Nephron progenitor cell (in vitro differentiated cells): ENCODE measurements at regions not wholly inside any gene's neighbourhood (a gene's known extent, or its start where the extent isn't known, plus 50 kb on each side); places are given as distances from the start of the nearest gene placed in this dataset.
"Not testable (repeated sequence)": the region's sequence is repeated elsewhere in the genome, so short reads cannot be mapped to it uniquely, and the experiment has no call there.

Experiments
- DNase-seq: peaks from one replicate; pipeline ENCODE4 v3.0.0; 2021
- H3K27ac Mint-ChIP-seq: 2 replicates; pipeline ENCODE4 v1.8.0; 2021; ENCODE audit warnings: mild to moderate bottlenecking, moderate library complexity, mixed read lengths
- H3K27me3 Mint-ChIP-seq: 2 replicates; pipeline ENCODE4 v1.8.0; 2021; ENCODE audit warnings: mild to moderate bottlenecking, low read depth, mixed read lengths; ENCODE audit not compliant: poor library complexity
- H3K36me3 Mint-ChIP-seq: 2 replicates; pipeline ENCODE4 v1.8.0; 2021; ENCODE audit warnings: low read depth, mixed read lengths
- H3K4me1 Mint-ChIP-seq: 2 replicates; pipeline ENCODE4 v1.8.0; 2021; ENCODE audit warnings: mixed read lengths
- H3K4me3 Mint-ChIP-seq: 2 replicates; pipeline ENCODE4 v1.8.0; 2021; ENCODE audit warnings: mild to moderate bottlenecking, moderate library complexity, mixed read lengths
- H3K9me3 Mint-ChIP-seq: 2 replicates; pipeline ENCODE4 v1.8.0; 2021; ENCODE audit warnings: mild to moderate bottlenecking, moderate library complexity, mixed read lengths
- TF ChIP-seq, protein P1 (sequence below): fragments of 200-600 bp; sonication (generic); IDR thresholded peaks from 2 replicates; pipeline ENCODE4 v1.5.0; 2021; ENCODE audit warnings: antibody characterized with exemption

DNA sequence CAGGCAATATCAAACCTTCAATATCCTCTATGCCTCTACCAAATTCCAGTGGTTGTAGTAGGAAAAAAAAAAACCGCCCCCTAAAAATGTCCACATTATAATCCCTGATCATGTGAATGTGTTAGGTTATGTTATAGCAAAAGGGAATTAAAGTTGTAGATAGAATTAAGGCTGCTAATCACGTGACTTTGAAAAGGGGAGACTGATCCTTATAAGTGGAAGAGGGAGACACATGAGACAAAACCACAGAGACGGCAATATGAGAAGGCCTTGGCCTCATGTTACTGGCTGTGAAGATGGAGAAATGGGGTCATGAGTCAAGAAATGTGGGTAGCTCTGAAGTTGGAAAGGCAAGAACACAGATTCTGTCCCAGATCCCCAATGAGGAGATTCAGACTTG, 1711.3 kb downstream of the KHDRBS2 start:
- H3K36me3 Mint-ChIP-seq, H3K4me1 Mint-ChIP-seq, DNase-seq, H3K27ac Mint-ChIP-seq, H3K27me3 Mint-ChIP-seq, H3K4me3 Mint-ChIP-seq: not testable (repeated sequence)
- H3K9me3 Mint-ChIP-seq = peaks cover 31% of the 10 kb centered on the region

DNA sequence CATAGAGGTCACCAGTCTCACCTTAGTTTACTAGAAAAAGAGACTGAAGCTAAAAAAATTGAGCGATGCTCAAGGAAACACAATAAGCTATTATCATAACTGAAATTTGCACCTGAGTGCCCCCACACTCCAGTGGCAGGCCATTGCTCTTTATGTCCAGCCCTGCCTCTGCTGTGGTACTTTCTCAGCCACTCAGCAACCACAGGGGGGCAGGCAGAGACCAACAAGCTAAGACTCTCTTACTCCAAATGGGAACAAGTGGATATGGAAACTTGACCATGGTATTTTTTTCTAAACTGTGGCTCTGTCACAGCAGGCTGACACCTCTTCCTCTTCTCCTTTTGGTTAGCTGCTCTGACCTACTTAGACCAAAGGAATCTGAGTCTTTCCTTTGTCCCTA, 1713.4 kb downstream of the KHDRBS2 start:
- H3K36me3 Mint-ChIP-seq, H3K27ac Mint-ChIP-seq, H3K27me3 Mint-ChIP-seq, H3K4me1 Mint-ChIP-seq, H3K4me3 Mint-ChIP-seq: not testable (repeated sequence)
- DNase-seq = peak; percentile 21
- H3K9me3 Mint-ChIP-seq = peaks cover 30% of the 10 kb centered on the region
- TF ChIP-seq, protein P1, sequence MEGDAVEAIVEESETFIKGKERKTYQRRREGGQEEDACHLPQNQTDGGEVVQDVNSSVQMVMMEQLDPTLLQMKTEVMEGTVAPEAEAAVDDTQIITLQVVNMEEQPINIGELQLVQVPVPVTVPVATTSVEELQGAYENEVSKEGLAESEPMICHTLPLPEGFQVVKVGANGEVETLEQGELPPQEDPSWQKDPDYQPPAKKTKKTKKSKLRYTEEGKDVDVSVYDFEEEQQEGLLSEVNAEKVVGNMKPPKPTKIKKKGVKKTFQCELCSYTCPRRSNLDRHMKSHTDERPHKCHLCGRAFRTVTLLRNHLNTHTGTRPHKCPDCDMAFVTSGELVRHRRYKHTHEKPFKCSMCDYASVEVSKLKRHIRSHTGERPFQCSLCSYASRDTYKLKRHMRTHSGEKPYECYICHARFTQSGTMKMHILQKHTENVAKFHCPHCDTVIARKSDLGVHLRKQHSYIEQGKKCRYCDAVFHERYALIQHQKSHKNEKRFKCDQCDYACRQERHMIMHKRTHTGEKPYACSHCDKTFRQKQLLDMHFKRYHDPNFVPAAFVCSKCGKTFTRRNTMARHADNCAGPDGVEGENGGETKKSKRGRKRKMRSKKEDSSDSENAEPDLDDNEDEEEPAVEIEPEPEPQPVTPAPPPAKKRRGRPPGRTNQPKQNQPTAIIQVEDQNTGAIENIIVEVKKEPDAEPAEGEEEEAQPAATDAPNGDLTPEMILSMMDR = peak; percentile 20

DNA sequence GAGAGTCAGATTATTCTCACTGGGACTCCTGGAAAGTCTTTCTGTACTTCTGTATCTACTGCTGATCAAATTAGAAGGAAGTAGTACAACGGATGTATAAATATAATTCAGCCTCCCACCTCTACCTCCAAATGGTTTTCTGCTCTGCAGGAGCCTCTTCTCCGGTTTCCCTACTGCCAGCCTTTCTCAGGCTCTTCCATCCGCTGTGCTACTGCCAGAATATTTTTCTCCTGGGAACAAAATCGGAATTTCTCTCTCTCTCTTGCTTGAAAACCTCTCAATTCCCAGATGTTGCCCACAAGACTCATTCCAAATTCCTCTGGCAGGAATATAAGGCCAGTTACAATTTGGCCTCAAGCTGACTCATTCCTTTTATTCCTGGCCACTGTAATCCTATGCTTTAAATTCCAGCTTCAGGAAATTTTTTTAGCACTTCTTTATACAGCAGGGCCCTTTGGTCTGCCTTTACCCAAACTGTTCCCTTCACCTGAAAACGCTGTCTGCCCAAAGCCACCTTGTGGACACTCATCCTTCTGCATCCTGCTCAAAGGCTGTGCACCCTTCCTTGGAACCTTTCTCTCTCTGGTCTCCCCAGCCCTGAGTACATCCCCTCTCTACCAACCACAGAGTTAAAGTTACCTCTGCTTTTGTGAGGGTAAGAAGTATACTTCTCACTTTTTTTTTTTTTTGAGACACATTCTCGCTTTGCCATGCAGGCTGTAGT, 1714.6 kb downstream of the KHDRBS2 start:
- H3K4me3 Mint-ChIP-seq, H3K4me1 Mint-ChIP-seq, H3K36me3 Mint-ChIP-seq, H3K27me3 Mint-ChIP-seq, DNase-seq, H3K27ac Mint-ChIP-seq: not testable (repeated sequence)
- H3K9me3 Mint-ChIP-seq = peaks cover 20% of the 10 kb centered on the region

DNA sequence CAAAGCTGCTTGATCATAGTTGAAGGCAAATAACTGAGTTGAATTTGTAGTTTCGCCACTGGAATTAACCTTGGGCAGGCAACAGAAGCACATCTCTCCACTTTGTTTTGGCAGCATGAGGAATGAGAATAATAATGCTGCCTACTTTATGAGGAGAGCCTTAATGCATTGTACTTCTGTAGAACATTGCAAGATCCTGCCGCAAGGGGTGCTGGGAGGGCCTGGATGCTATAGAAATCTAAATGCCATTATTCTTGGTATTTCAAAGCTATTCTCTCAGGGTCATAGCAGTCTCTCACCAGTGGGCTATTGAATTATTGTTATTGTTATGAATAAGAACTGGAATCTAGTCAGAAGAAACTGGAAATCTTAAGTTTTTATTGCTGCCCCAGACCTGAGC, 1715.4 kb downstream of the KHDRBS2 start:
- not testable (repeated sequence) for H3K27ac Mint-ChIP-seq, H3K36me3 Mint-ChIP-seq, DNase-seq, H3K4me3 Mint-ChIP-seq, H3K4me1 Mint-ChIP-seq
- Mint-ChIP-seq H3K27me3 (peaks cover 10% of the 10 kb centered on the region), H3K9me3 (peaks cover 12% of the 10 kb centered on the region)

DNA sequence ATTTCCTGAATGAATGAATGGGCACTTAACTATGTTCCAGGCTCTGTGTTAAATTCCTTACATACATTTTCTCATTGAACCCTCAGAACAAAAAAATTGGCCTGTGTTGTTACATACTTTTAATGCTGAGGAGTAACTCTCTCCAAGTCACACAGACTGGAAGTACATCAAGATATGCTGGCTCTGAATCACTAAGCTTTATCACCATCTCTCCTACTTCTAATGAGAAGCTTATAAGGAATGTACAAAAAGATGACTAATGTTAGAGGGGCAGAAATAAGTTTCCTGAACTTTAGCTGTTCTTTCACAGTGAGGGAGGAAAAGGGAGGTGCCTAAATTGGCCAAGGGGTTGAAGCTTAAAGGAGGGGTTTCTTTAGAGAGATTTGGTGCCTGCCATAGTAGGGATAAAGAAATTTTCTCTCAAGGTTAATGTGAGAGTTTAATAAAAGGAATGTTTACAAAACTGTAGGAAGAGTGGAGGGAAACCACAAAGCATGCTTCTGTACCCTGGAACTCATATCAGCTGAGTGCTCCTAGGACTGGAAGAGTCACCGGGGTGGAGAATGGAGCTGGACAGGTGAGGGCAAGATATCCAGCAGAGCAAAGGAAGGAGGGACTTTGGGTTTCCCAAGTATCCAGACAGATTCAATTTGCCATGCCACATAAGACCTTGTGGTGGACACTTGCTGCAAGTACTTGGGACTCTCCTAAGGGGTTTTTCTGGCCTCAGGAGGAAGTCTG, 1718.4 kb downstream of the KHDRBS2 start:
- H3K9me3 Mint-ChIP-seq, H3K4me3 Mint-ChIP-seq, H3K36me3 Mint-ChIP-seq, H3K27ac Mint-ChIP-seq, H3K4me1 Mint-ChIP-seq, DNase-seq: not testable (repeated sequence)
- H3K27me3 Mint-ChIP-seq = peaks cover 13% of the 10 kb centered on the region

DNA sequence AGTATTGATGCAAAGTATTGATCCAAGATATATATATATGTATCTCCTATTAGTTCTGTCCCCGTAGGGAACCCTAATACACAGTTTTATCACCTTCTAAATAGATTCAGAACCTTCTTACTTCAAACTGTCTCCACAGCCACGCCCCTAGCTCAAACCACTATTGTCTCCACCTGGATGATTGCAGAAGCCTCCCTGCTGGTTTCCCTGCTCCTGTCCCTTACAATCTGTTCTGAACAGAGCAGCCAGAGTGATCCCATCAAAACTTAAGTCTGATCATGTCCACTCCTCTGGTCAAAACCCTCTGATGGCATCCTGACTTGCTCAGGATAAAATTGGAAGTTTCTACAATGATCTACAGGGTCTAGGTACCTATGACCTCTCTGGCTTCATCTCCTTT, 1719.6 kb downstream of the KHDRBS2 start:
- not testable (repeated sequence) for H3K36me3 Mint-ChIP-seq

DNA sequence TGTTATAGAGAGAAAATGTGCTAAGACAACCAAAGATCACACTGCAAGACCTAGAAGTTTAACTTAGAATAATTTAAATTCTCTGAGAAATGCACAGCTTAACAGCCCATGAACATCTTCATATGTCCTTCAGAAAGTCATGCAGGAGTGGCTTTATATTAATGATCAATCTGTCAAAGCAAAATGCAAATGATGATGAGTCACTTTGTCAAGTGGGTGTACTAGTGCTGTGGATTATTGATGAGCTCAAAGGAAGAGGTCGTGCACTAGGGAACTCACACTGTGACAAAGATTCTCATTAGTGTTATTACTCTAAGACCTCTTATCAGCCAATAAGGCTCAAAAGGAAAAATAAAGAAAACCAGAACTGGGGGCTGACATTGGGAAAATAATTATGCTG, 1726.3 kb downstream of the KHDRBS2 start:
- not testable (repeated sequence) for H3K4me1 Mint-ChIP-seq, H3K9me3 Mint-ChIP-seq, H3K4me3 Mint-ChIP-seq, H3K27me3 Mint-ChIP-seq, H3K27ac Mint-ChIP-seq, H3K36me3 Mint-ChIP-seq, DNase-seq

More for the DNA sequence above, 1719.6 kb downstream of the KHDRBS2 start:
- H3K9me3 Mint-ChIP-seq, DNase-seq, H3K4me3 Mint-ChIP-seq, H3K4me1 Mint-ChIP-seq, H3K27ac Mint-ChIP-seq, H3K27me3 Mint-ChIP-seq: not testable (repeated sequence)

DNA sequence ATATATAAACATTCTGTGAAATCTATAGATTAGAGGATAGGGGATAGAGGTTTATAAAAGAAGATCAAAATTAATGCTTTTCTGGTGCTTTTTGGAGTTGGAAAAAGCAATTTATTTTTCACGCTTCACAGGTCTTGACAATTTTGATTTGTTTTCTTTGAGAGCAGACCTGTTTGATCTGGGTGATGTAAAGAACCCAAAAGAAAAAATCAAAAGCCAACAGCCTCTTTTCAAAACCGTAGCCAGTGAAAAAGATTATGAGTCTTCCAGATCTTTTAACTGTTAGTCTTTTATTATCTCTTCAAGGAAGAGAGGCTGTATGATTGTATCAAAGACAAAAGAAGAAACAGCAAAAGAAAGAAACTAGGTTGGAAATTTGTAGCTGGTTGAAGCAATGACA, 1738.7 kb downstream of the KHDRBS2 start:
- not testable (repeated sequence) for H3K27me3 Mint-ChIP-seq, H3K9me3 Mint-ChIP-seq, H3K27ac Mint-ChIP-seq, DNase-seq, H3K36me3 Mint-ChIP-seq, H3K4me3 Mint-ChIP-seq
- H3K4me1 Mint-ChIP-seq = peaks cover 13% of the 10 kb centered on the region

DNA sequence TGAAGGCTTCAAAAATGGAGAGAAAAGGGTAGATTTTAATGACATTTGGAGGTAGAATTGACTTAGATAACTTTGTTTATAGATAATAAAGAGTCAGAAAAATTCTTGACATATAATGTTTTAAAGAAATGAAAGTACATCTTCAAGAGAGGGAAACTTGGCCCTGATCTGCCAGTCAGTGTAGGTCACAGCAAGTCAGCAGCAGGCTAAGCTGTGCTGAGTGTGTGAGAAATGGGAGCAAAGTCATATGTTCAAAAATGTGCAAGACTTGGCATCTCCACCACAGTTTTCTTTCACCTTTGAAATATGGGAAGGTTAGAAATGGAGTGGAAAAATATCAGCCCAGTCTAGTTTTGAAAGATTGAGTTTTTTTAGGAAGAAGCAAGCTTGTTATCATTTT, 1761.3 kb downstream of the KHDRBS2 start:
- not testable (repeated sequence) for H3K4me1 Mint-ChIP-seq, DNase-seq, H3K27me3 Mint-ChIP-seq, H3K4me3 Mint-ChIP-seq, H3K9me3 Mint-ChIP-seq, H3K27ac Mint-ChIP-seq, H3K36me3 Mint-ChIP-seq

DNA sequence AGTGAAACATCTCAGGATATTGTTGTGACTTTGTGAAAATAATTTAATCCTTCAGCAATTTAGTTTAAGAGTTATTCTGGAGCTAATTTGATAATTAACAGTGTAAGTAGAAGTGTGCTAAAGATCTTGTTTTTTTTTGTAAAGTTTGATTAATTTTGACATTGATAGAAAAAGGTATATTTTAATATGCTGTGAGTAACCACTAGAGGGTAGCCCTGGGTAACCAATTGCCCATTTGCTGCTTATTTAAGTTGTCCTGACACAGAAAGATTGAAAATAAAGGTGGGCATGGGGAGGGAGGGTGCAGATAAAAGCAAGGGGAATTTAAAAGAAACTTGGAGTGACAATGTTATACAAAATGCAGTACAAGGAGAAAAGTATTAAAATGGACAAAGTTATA, 1808.3 kb downstream of the KHDRBS2 start:
- H3K9me3 Mint-ChIP-seq, DNase-seq, H3K4me1 Mint-ChIP-seq, H3K27me3 Mint-ChIP-seq, H3K4me3 Mint-ChIP-seq, H3K36me3 Mint-ChIP-seq, H3K27ac Mint-ChIP-seq: not testable (repeated sequence)
- TF ChIP-seq, protein P1 = peak; percentile 13

DNA sequence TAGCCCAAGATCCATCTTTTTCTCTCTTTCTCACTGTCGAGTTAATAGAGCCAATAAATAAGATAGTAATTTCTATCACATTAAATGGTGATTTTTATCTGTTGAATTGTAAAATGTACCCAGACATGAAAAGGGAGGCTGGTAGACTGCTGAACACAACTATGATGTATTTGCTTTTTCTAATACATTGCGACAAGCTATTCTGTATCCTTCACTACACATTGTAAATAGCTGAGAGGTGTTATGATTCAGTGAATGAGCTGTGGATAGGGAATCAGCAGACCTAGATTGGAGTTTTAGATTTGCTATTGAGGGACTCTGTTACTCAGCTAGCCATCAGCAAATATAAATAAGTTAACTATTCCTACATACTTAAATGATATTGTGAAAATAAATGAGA, 1812.2 kb downstream of the KHDRBS2 start:
- H3K4me1 Mint-ChIP-seq, H3K36me3 Mint-ChIP-seq, H3K27ac Mint-ChIP-seq, DNase-seq, H3K27me3 Mint-ChIP-seq, H3K4me3 Mint-ChIP-seq, H3K9me3 Mint-ChIP-seq: not testable (repeated sequence)

DNA sequence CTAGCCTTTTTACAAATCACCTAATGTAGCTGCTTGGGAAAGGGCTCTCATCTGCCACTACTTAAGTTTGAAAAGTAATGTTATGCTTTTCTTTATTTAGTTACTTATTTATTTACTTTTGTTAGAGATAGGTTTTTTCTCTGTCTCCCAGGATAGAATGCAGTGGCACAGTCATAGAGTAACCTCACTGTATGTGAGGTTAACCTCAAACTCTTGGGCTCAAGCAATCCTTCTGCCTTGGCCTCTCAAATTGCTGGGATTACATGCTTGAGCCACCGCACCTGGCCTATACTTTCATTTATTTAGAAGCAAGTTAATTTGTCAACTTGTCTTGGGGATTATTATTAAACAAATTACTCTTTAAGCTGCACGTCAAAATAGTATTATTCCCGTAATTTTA, 1814.6 kb downstream of the KHDRBS2 start:
- not testable (repeated sequence) for H3K4me3 Mint-ChIP-seq, H3K27me3 Mint-ChIP-seq, H3K27ac Mint-ChIP-seq, H3K9me3 Mint-ChIP-seq, H3K36me3 Mint-ChIP-seq, H3K4me1 Mint-ChIP-seq, DNase-seq

DNA sequence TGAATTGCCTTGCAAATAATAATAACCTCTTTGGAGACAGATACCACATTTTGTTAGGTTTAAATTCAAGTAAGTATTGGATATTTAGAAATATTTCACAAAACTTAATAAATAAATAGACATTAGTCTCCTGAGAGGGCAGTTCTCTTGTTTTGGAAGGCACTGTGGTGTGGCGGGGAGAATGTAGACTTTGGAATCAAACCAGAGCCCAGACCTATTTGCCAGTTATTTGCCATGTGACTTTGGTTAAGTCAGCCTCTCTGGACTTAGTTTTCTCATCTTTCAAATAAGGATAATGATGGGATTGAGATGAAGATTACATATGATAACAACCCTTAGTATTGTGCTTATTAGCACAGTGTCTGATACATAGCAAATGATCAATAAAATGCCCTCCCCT, 1835.6 kb downstream of the KHDRBS2 start:
- not testable (repeated sequence) for H3K4me1 Mint-ChIP-seq, H3K27me3 Mint-ChIP-seq, H3K9me3 Mint-ChIP-seq, H3K36me3 Mint-ChIP-seq, H3K4me3 Mint-ChIP-seq, DNase-seq, H3K27ac Mint-ChIP-seq
